ENCODE measurements at regions not wholly inside any gene's neighbourhood (a gene's known extent, or its start where the extent isn't known, plus 50 kb on each side); places are given as distances from the start of the nearest gene placed in this dataset.

GRCh38 chr11:134750619-134751018 is 338.6 kb upstream of the B3GAT1 start:
- Histone ChIP-seq H3K4me2 (ENCODE audit: insufficient read depth in 1 of 2, low read depth in 2 of 2, low read length in 2 of 2) (no peak overlapping the region), H3K18ac (ENCODE audit: extremely low read depth, low read length) (no peak overlapping the region), H3K56ac (replicated peaks; ENCODE audit: insufficient read length, low read depth, low read length) (no peak overlapping the region), H3K79me2 (ENCODE audit: control insufficient read depth in 1 of 2, insufficient read depth in 2 of 2, low read length in 2 of 2) (no peaks in the 10 kb centered on the region), H3K4me1 (replicated peaks in 1 of 4; ENCODE audit: control insufficient read depth in 3 of 4, insufficient read depth in 4 of 4, low read length in 3 of 4) (peaks cover 0 to 2% (median 0%) of the 10 kb centered on the region in 4 experiments; a peak in 1 of 7 replicates), H2BK5ac (ENCODE audit: low read depth, low read length) (no peak overlapping the region), H3K36me3 (ENCODE audit: control insufficient read depth in 2 of 4, insufficient read depth in 4 of 4, low read length in 3 of 4) (no peaks in the 10 kb centered on the region), H2BK120ac (replicated peaks; ENCODE audit: low read depth, low read length) (no peak overlapping the region), H3K9ac (replicated peaks in 1 of 4; ENCODE audit: extremely low read depth in 1 of 4, low read depth in 3 of 4, low read length in 3 of 4) (no peak overlapping the region), H3K27ac (ENCODE audit: low read depth, low read length) (no peak overlapping the region), H3K27me3 (replicated peaks in 1 of 4; ENCODE audit: control insufficient read depth in 3 of 4, extremely low read depth in 1 of 4, insufficient read depth in 3 of 4, low read length in 3 of 4) (no peaks in the 10 kb centered on the region; a peak in 1 of 7 replicates), H3K9me3 (ENCODE audit: insufficient read depth in 2 of 2, low read depth in 1 of 2, low read length in 1 of 2) (peaks cover 14 to 16% of the 10 kb centered on the region in 2 experiments), H2BK12ac (ENCODE audit: low read depth, low read length) (no peak overlapping the region), H2AK5ac (ENCODE audit: low read depth, low read length) (no peak overlapping the region), H3K79me1 (ENCODE audit: low read depth, low read length) (no peaks in the 10 kb centered on the region), H2AFZ (ENCODE audit: low read length) (no peak overlapping the region), H4K91ac (replicated peaks; ENCODE audit: insufficient read length, low read length) (no peak overlapping the region), H2BK15ac (ENCODE audit: low read length) (no peak overlapping the region), H3K23me2 (ENCODE audit: low read depth, low read length) (no peaks in the 10 kb centered on the region), H4K20me1 (replicated peaks in 1 of 2; ENCODE audit: control insufficient read depth in 1 of 2, insufficient read depth in 2 of 2, low read length in 2 of 2) (no peaks in the 10 kb centered on the region), H3K4ac (replicated peaks; ENCODE audit: insufficient read length, low read depth, low read length) (no peak overlapping the region), H3K14ac (ENCODE audit: insufficient read length) (no peak overlapping the region), H4K5ac (ENCODE audit: insufficient read length, low read depth, low read length) (no peak overlapping the region), H2BK20ac (ENCODE audit: low read length) (no peak overlapping the region), H3K4me3 (ENCODE audit: extremely low read depth in 1 of 4, insufficient read depth in 2 of 4, low read depth in 3 of 4, low read length in 4 of 4) (no peak overlapping the region), H3K23ac (ENCODE audit: insufficient read length) (no peak overlapping the region), H4K8ac (ENCODE audit: extremely low read depth, insufficient read depth, low read length) (no peak overlapping the region)
- TF ChIP-seq ATF2 (IDR thresholded peaks at IDR 0.05; ENCODE audit: low read length) (no peak), SIX5 (IDR thresholded peaks at IDR 0.05; ENCODE audit: low read depth, low read length) (no peak), TCF12 (IDR thresholded peaks at IDR 0.05; ENCODE audit: low read depth, low read length) (no peak), POLR2AphosphoS5 (IDR thresholded peaks at IDR 0.05; ENCODE audit: low read depth, low read length) (no peak), EZH2 (IDR thresholded peaks at IDR 0.05; ENCODE audit: low read depth, low read length, severe bottlenecking) (no peak), SP2 (IDR thresholded peaks at IDR 0.05; ENCODE audit: low read length) (no peak)
- CTCF ChIA-PET (ENCODE audit: partially characterized antibody), result no interaction called here
- FAIRE-seq (no peak), DNase-seq (ENCODE audit: low read depth in 1 of 2, low spot score in 2 of 2) (no peak)
- POLR2A ChIA-PET (ENCODE audit: partially characterized antibody), result no interaction called here
- WGBS, 2 experiments (ENCODE audit: extremely low coverage in 1 of 2, insufficient coverage in 1 of 2, insufficient read length in 1 of 2, insufficient replicate concordance in 2 of 2, low coverage in 1 of 2, low lambda C conversion rate in 2 of 2, missing lambda C conversion rate in 1 of 2), result 87% methylated on average over 2 of the region's 2 CpGs; no CpG with 5 or more reads in 1 of the 2 experiments
